Retinal pigment epithelial cell (primary cell): ENCODE measurements at regions not wholly inside any gene's neighbourhood (a gene's known extent, or its start where the extent isn't known, plus 50 kb on each side); places are given as distances from the start of the nearest gene placed in this dataset.

ENCODE experiments used
- DNase-seq: peaks from one replicate; pipeline ENCODE4 v3.0.0-alpha.2; 2010; ENCODE audit warnings: low read depth
- H3K4me3 ChIP-seq: 2 replicates; pipeline ENCODE4 v1.5.1; 2011; ENCODE audit warnings: mild to moderate bottlenecking, low read length, control low read depth, moderate library complexity
- TF ChIP-seq, protein P1 (sequence below): conservative IDR thresholded peaks from 2 replicates; pipeline ENCODE4 v1.5.1; 2011; ENCODE audit warnings: low read depth, low read length, control low read depth, inconsistent platforms

DNA sequence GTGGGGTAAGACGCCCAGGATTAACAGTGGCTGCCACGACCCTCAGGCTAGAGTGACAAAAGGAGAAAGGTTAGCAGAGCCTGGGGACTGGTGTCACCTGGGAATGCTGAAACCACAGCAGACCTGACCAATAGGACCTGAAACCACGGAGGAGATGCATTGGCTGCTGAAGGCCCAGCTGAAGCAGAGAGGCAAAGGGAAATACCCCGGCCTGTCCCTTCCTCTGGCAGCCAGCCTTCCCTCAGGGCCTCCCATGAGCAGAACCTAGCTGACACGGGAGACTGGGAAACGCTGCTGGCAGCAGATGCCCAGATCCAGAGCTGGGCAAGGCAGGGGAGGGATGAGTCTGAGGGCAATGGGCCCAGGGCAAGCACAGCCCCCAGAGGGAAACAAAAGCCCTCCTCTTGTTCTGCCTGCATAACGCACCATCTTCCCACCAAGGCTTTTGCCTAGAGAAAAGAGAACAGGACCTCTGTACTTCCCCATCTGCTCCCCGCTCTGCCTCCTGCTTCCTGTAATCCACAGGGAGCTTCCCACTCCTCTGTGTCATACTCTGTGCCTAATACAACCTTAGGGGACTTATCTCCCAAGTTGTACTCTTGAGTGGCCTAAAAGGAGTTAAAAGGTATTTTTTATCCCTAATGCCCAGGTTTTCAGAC, 216.2 kb downstream of the ABHD5 start:
- no peak overlapping the region for H3K4me3 ChIP-seq
- no peak for DNase-seq
- TF ChIP-seq, protein P1, sequence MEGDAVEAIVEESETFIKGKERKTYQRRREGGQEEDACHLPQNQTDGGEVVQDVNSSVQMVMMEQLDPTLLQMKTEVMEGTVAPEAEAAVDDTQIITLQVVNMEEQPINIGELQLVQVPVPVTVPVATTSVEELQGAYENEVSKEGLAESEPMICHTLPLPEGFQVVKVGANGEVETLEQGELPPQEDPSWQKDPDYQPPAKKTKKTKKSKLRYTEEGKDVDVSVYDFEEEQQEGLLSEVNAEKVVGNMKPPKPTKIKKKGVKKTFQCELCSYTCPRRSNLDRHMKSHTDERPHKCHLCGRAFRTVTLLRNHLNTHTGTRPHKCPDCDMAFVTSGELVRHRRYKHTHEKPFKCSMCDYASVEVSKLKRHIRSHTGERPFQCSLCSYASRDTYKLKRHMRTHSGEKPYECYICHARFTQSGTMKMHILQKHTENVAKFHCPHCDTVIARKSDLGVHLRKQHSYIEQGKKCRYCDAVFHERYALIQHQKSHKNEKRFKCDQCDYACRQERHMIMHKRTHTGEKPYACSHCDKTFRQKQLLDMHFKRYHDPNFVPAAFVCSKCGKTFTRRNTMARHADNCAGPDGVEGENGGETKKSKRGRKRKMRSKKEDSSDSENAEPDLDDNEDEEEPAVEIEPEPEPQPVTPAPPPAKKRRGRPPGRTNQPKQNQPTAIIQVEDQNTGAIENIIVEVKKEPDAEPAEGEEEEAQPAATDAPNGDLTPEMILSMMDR: no peak

DNA sequence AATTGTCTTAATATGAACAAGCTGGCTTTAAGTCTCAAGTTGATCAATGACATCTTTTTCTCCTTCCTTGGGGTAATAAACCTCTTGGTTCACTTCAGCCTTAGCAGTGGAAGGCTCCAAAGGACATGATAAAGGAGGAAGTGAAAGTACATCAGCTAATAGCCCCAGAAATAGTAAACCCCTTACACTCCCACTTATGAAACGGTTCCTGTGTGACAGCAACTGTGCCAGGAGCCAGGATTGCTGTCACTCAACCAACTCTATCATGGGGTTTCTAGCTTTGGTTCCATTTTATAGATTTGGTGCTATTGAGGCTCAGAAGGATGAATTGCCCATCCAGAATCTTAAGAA, 216.7 kb downstream of the ABHD5 start:
- no peak overlapping the region for H3K4me3 ChIP-seq
- no peak for DNase-seq
- TF ChIP-seq, protein P1: no peak

DNA sequence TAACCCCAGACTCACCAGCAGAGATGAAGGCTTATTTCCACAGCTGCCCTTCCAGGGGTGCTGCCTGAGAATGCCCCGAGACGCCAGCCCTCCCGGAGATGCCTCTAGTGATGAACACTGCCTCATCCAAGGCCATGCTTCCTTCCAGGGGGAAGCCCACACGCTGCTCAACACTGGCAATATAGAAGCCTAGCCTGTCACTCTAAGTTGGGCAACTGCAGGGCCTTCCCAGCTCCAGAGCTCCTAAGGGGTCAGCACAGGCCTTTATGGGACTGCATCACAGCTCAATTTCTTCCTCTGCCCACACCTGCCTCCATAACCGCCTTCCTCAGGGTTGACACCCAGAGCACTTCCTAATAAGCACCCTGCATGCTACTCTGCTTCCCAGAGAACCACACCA, 217.7 kb downstream of the ABHD5 start:
- TF ChIP-seq, protein P1: no peak
- no peak for DNase-seq
- no peak overlapping the region for H3K4me3 ChIP-seq

DNA sequence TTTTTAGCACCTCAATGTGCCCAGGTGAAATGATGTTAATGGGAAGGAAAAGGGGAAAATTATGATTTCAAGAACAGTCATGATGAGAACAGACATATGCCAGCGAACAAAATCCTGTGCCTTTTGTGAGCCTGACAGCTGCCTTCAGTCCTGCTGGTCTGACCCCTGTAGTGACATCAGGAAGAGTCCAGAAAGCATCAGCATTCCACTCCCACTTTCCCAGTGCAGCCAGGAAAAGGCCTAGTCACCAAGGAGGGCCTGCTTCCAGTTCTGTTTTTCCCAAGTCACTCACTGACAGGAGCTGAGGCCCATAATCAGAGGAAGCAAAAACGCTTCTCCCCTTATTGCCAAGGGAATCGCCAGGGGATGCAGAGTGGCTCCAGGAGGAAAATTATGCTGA, 218.4 kb downstream of the ABHD5 start:
- TF ChIP-seq, protein P1: no peak
- DNase-seq: no peak
- H3K4me3 ChIP-seq: no peak overlapping the region

DNA sequence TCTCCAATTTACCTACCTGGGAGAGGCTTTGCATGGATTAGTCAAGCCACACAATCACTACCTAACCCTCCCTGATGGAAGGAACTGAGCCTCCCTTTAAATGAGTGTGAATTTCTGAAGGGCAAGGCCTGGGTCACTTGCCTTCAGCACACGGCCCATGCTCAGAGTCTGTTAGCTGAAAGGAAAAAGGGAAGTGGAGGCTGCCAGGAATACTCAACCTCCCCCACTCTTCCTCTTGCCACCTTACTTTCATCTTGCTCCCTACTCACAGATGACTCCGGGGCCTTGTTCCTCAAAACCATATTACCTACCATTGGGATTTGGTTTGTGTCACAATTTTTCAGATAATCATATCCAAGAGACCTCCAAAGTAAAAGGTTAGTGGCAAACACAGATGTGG, 220.0 kb downstream of the ABHD5 start:
- H3K4me3 ChIP-seq: no peak overlapping the region
- DNase-seq: no peak
- TF ChIP-seq, protein P1: no peak

DNA sequence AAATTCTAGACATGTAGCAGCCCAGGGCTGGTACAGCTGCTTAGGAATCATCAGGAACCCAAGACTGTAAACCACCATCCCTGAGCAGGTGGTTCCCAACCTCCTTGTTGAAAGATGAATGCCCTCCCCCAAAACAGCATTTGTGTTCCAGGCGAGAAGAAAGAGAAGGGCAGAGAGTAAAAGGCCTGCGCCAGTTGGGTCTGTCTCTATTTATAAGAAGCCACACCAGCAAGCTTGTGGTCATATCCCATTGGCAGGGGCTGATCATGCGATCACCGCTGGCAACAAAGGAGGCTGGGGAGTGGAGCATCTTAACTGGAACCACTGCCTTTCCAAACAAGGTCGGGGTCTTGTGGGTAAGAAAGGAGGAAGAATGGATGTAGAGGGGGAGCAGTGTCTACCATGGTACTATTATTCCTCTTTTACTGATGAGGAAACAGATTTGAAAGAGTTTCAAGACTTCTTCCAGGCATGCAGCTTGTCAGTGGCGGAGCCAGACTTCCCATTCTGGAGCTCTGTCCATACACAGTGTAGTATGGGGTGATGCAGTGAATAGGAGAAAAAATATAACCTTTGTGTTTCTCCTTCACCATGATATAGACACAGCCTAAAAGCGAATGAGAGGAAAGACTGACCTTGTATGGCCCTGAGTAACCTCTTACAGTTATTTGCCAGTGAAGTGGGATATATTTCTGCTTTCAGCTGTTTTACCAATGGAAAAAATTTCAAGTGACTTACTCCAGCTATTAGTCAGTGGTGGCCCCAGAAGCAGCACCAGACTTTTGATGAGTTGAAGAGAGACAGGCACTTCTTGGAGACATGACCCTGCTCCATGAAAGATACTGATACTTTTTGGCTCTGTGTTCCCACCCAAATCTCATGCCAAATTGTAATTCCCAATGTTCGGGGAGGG, 222.6 kb downstream of the ABHD5 start:
- DNase-seq: no peak
- no peak overlapping the region for H3K4me3 ChIP-seq
- TF ChIP-seq, protein P1: no peak

DNA sequence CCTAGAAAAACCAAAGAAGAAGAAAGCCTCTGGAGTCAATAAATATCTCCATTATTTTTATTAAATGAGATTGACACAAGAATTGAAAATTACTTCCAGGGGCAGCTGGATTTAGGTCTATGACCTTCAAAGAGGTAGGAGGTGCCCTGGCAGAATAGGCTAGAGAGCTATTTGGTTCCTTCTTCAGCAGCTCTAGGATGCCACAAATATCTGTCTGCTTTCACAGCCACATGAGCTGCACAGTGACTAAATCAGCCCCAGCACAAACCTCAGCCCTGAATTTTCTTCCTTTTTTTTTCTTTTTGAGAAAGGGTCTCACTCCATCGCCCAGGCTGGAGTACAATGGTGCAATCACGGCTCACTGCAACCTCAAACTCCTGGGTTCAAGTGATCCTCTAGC, 223.5 kb downstream of the ABHD5 start:
- no peak for DNase-seq
- no peak overlapping the region for H3K4me3 ChIP-seq
- TF ChIP-seq, protein P1: no peak
